HCT116 (cell line): ENCODE measurements at regions not wholly inside any gene's neighbourhood (a gene's known extent, or its start where the extent isn't known, plus 50 kb on each side); places are given as distances from the start of the nearest gene placed in this dataset.

Experiments
- ATAC-seq: fragments of 200-7000 bp; cut with Tn5 transposase; 2 replicates; pipeline ENCODE4 v1.9.1; 2020; ENCODE audit warnings: mild to moderate bottlenecking, moderate library complexity
- BruUV-seq: library from RNA; stranded (reverse); fragments of 400-500 nt; replicated peaks from 2 replicates; lab custom pipeline; 2021; lab: Mats Ljungman, UMichigan
- CTCF ChIA-PET: fragments of 300-600 bp; sonication (Branson Sonifier 250); formaldehyde crosslinking; loops from one replicate; lab custom pipeline; 2021; ENCODE audit warnings: antibody characterized with exemption; lab: Charles Lee
- POLR2A ChIA-PET: fragments of 300-600, 350-600 bp; sonication (Branson Sonifier 250); formaldehyde crosslinking; loops from one replicate; lab custom pipeline; 2021; ENCODE audit warnings: antibody characterized with exemption; lab: Charles Lee
- RAD21 ChIA-PET, 2 experiments: fragments of 300-600 bp; sonication (Branson Sonifier 250); formaldehyde crosslinking; loops; one replicate each; lab custom pipeline; 2023; ENCODE audit warnings: low total read pairs in 2 of 2; ENCODE audit not compliant: uncharacterized antibody in 2 of 2, unreplicated experiment in 2 of 2, low non-redundant PET in 1 of 2; lab: Charles Lee
- DNase-seq: peaks from one replicate; pipeline ENCODE4 v3.0.0-alpha.2; 2010; ENCODE audit warnings: low read depth, low spot score
- H2AFZ ChIP-seq: fragments of 200-600 bp; shearing (Covaris generic), sonication (generic); 2 replicates; pipeline ENCODE4 v1.6.1; 2017; ENCODE audit warnings: low read depth, mixed run types, mixed read lengths, antibody characterized with exemption, low read length; ENCODE audit not compliant: poor library complexity, severe bottlenecking
- H3K27ac ChIP-seq: 2 replicates; pipeline ENCODE4 v1.5.1; 2012; ENCODE audit warnings: low read depth, low read length
- H3K27me3 ChIP-seq: fragments of 200-600 bp; sonication (generic); 2 replicates; pipeline ENCODE4 v1.6.1; 2016; ENCODE audit warnings: mixed run types, low read length, mixed read lengths; ENCODE audit not compliant: insufficient read depth
- H3K36me3 ChIP-seq, 2 experiments: fragments of 200-500 bp in 1 of 2; fragments of 200-600 bp in 1 of 2; sonication (Bioruptor generic) in 1 of 2; sonication (generic) in 1 of 2; 2 replicates each; pipeline versions ENCODE4 v1.5.1 to v1.6.1; 2014 to 2016; ENCODE audit warnings: low read length in 2 of 2, inconsistent platforms in 1 of 2, mixed read lengths in 1 of 2, mixed run types in 1 of 2; ENCODE audit not compliant: insufficient read depth in 2 of 2, control insufficient read depth in 1 of 2
- H3K4me1 ChIP-seq, 2 experiments: fragments of 200-600 bp in 1 of 2; sonication (generic) in 1 of 2; 2 replicates each; pipeline versions ENCODE4 v1.5.1 to v1.6.1; 2012 to 2017; ENCODE audit warnings: low read length in 2 of 2, inconsistent platforms in 1 of 2, mild to moderate bottlenecking in 1 of 2, mixed read lengths in 1 of 2, mixed run types in 1 of 2, moderate library complexity in 1 of 2; ENCODE audit not compliant: insufficient read depth in 2 of 2, control insufficient read depth in 1 of 2
- H3K4me2 ChIP-seq: fragments of 200-600 bp; sonication (generic); 2 replicates; pipeline ENCODE4 v1.6.1; 2017; ENCODE audit warnings: mixed run types, low read length, mixed read lengths
- H3K4me3 ChIP-seq, 2 experiments: fragments of 200-600 bp in 1 of 2; sonication (generic) in 1 of 2; replicated peaks in 1 of 2; 2 replicates each; pipeline ENCODE4 v1.5.1; 2011 to 2016; ENCODE audit warnings: low read length in 2 of 2, control low read depth in 1 of 2, low read depth in 1 of 2, mild to moderate bottlenecking in 1 of 2, mixed read lengths in 1 of 2, mixed run types in 1 of 2
- H3K79me2 ChIP-seq: fragments of 200-600 bp; sonication (generic); 2 replicates; pipeline ENCODE4 v1.6.1; 2017; ENCODE audit warnings: mild to moderate bottlenecking, mixed run types, low read length, moderate library complexity, mixed read lengths; ENCODE audit not compliant: insufficient read depth
- H3K9ac ChIP-seq: fragments of 200-600 bp; sonication (generic); 2 replicates; pipeline ENCODE4 v1.6.1; 2016; ENCODE audit warnings: low read length, mixed read lengths
- H3K9me2 ChIP-seq: fragments of 200-600 bp; sonication (generic), shearing (Covaris generic); 2 replicates; pipeline ENCODE4 v1.6.1; 2017; ENCODE audit warnings: mixed run types, mild to moderate bottlenecking, moderate library complexity; ENCODE audit not compliant: insufficient read depth
- H3K9me3 ChIP-seq, 2 experiments: fragments of 200-500 bp in 1 of 2; fragments of 200-600 bp in 1 of 2; sonication (Bioruptor generic) in 1 of 2; sonication (generic) in 1 of 2; 2 replicates each; pipeline ENCODE4 v1.6.1; 2014 to 2017; ENCODE audit warnings: low read length in 2 of 2, mixed read lengths in 2 of 2, inconsistent platforms in 1 of 2, low read depth in 1 of 2, mild to moderate bottlenecking in 1 of 2, mixed run types in 1 of 2, moderate library complexity in 1 of 2; ENCODE audit not compliant: control insufficient read depth in 1 of 2, insufficient read depth in 1 of 2
- H4K20me1 ChIP-seq: fragments of 200-600 bp; sonication (generic), shearing (Covaris generic); 2 replicates; pipeline ENCODE4 v1.6.1; 2017; ENCODE audit warnings: mixed run types, mild to moderate bottlenecking, moderate library complexity; ENCODE audit not compliant: insufficient read depth
- CBX3 ChIP-seq: IDR thresholded peaks from 2 replicates; pipeline ENCODE4 v1.6.1; 2012; ENCODE audit warnings: low read depth
- CEBPB ChIP-seq: IDR thresholded peaks from 2 replicates; pipeline ENCODE4 v1.6.1; 2012; ENCODE audit warnings: low read depth
- EGR1 ChIP-seq: IDR thresholded peaks from 2 replicates; pipeline ENCODE4 v1.6.1; 2012; ENCODE audit warnings: low read depth
- ELF1 ChIP-seq: IDR thresholded peaks from 2 replicates; pipeline ENCODE4 v1.6.1; 2012; ENCODE audit warnings: low read depth, borderline replicate concordance
- EZH2 ChIP-seq: fragments of 200-600 bp; sonication (generic); IDR thresholded peaks from 2 replicates; pipeline ENCODE4 v1.6.1; 2017; ENCODE audit warnings: antibody characterized with exemption, mixed run types
- EZH2phosphoT487 ChIP-seq: fragments of 200-600 bp; IDR thresholded peaks from 2 replicates; pipeline ENCODE4 v1.6.1; 2018; ENCODE audit warnings: antibody characterized with exemption, borderline replicate concordance
- FOSL1 ChIP-seq: IDR thresholded peaks from 2 replicates; pipeline ENCODE4 v1.6.1; 2012; ENCODE audit warnings: low read depth
- JUND ChIP-seq: IDR thresholded peaks from 2 replicates; pipeline ENCODE4 v1.6.1; 2012
- POLR2A ChIP-seq: IDR thresholded peaks from 2 replicates; pipeline ENCODE4 v1.7.0; 2011; ENCODE audit warnings: borderline replicate concordance; ENCODE audit not compliant: insufficient read depth, insufficient read length; ENCODE audit errors: extremely low read depth
- POLR2AphosphoS5 ChIP-seq: IDR thresholded peaks from 2 replicates; pipeline ENCODE4 v1.6.1; 2011; ENCODE audit warnings: mild to moderate bottlenecking, low read depth, low read length, moderate library complexity
- SIN3A ChIP-seq: IDR thresholded peaks from 2 replicates; pipeline ENCODE4 v1.6.1; 2012; ENCODE audit warnings: low read depth
- SRF ChIP-seq: IDR thresholded peaks from 2 replicates; pipeline ENCODE4 v1.6.1; 2012; ENCODE audit warnings: low read depth
- YY1 ChIP-seq: IDR thresholded peaks from 2 replicates; pipeline ENCODE4 v1.6.1; 2011; ENCODE audit warnings: low read length, low read depth, moderate library complexity, mild to moderate bottlenecking; ENCODE audit not compliant: insufficient replicate concordance; ENCODE audit errors: extremely low read depth
- ZFX ChIP-seq: fragments of 450-650 bp; IDR thresholded peaks from 2 replicates; pipeline ENCODE4 v1.6.1; 2017
- intact Hi-C: fragments of 100-400 bp; cut with micrococcal nuclease; formaldehyde crosslinking; loops from 2 replicates; pipeline ENCODE4 v1.10.0; 2022
- TF ChIP-seq, protein P1 (sequence below): IDR thresholded peaks from 2 replicates; pipeline ENCODE4 v1.6.1; 2012; ENCODE audit warnings: low read depth
- TF ChIP-seq, protein P2 (sequence below): IDR thresholded peaks from 2 replicates; pipeline ENCODE4 v1.6.1; 2012
- TF ChIP-seq, protein P3 (sequence below): IDR thresholded peaks from 2 replicates; pipeline ENCODE4 v1.6.1; 2011; ENCODE audit warnings: mild to moderate bottlenecking, low read length, moderate library complexity; ENCODE audit not compliant: insufficient replicate concordance; ENCODE audit errors: extremely low read depth
- TF ChIP-seq, protein P4 (sequence below), 3 experiments: fragments of 200-600 bp in 1 of 3; sonication (generic) in 1 of 3; IDR thresholded peaks in 2 of 3; conservative IDR thresholded peaks in 1 of 3; 2 replicates each; pipeline ENCODE4 v1.5.1; 2012 to 2017; ENCODE audit warnings: low read depth in 2 of 3, low read length in 2 of 3, antibody characterized with exemption in 1 of 3, borderline replicate concordance in 1 of 3, control low read depth in 1 of 3, mild to moderate bottlenecking in 1 of 3, mixed read lengths in 1 of 3, mixed run types in 1 of 3, moderate library complexity in 1 of 3; ENCODE audit not compliant: insufficient read depth in 1 of 3
- TF ChIP-seq, protein P5 (sequence below): IDR thresholded peaks from 2 replicates; pipeline ENCODE4 v1.6.1; 2012

DNA sequence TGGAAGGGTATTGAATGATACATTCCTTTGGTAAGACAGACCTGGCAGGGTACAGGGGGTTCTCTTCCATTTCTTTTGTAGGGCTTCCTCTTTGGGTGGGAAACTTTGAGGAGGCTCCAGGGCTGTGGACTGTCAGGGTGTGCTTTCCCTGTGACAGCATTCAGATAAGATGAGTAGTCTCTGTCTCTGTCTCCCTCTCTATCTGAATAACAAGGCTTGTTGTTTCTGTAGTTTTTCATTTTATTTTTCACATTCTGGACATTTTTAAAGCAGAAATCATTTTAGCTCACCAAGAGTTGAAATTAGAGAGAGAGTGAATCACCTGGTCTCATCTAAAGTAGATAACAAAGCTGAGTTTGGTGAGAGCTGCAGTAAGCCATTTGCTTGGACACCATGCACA lies 100.8 kb upstream of the TPM1 start:
- no peak for DNase-seq
- H3K4me1 ChIP-seq = peaks cover 0 to 14% of the 10 kb centered on the region in 2 experiments; a peak in 1 of 4 replicates
- POLR2A ChIA-PET = no interaction called here
- TF ChIP-seq, protein P1, sequence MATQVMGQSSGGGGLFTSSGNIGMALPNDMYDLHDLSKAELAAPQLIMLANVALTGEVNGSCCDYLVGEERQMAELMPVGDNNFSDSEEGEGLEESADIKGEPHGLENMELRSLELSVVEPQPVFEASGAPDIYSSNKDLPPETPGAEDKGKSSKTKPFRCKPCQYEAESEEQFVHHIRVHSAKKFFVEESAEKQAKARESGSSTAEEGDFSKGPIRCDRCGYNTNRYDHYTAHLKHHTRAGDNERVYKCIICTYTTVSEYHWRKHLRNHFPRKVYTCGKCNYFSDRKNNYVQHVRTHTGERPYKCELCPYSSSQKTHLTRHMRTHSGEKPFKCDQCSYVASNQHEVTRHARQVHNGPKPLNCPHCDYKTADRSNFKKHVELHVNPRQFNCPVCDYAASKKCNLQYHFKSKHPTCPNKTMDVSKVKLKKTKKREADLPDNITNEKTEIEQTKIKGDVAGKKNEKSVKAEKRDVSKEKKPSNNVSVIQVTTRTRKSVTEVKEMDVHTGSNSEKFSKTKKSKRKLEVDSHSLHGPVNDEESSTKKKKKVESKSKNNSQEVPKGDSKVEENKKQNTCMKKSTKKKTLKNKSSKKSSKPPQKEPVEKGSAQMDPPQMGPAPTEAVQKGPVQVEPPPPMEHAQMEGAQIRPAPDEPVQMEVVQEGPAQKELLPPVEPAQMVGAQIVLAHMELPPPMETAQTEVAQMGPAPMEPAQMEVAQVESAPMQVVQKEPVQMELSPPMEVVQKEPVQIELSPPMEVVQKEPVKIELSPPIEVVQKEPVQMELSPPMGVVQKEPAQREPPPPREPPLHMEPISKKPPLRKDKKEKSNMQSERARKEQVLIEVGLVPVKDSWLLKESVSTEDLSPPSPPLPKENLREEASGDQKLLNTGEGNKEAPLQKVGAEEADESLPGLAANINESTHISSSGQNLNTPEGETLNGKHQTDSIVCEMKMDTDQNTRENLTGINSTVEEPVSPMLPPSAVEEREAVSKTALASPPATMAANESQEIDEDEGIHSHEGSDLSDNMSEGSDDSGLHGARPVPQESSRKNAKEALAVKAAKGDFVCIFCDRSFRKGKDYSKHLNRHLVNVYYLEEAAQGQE = no peak
- TF ChIP-seq, protein P2, sequence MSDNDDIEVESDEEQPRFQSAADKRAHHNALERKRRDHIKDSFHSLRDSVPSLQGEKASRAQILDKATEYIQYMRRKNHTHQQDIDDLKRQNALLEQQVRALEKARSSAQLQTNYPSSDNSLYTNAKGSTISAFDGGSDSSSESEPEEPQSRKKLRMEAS = no peak
- TF ChIP-seq JUND (no peak), EZH2phosphoT487 (no peak), ELF1 (no peak), SRF (no peak), YY1 (no peak), EGR1 (no peak), POLR2AphosphoS5 (no peak), FOSL1 (no peak), ZFX (no peak), CBX3 (no peak), POLR2A (no peak), EZH2 (no peak), CEBPB (no peak), SIN3A (no peak)
- TF ChIP-seq, protein P3, sequence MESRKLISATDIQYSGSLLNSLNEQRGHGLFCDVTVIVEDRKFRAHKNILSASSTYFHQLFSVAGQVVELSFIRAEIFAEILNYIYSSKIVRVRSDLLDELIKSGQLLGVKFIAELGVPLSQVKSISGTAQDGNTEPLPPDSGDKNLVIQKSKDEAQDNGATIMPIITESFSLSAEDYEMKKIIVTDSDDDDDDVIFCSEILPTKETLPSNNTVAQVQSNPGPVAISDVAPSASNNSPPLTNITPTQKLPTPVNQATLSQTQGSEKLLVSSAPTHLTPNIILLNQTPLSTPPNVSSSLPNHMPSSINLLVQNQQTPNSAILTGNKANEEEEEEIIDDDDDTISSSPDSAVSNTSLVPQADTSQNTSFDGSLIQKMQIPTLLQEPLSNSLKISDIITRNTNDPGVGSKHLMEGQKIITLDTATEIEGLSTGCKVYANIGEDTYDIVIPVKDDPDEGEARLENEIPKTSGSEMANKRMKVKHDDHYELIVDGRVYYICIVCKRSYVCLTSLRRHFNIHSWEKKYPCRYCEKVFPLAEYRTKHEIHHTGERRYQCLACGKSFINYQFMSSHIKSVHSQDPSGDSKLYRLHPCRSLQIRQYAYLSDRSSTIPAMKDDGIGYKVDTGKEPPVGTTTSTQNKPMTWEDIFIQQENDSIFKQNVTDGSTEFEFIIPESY = no peak
- TF ChIP-seq, protein P4, sequence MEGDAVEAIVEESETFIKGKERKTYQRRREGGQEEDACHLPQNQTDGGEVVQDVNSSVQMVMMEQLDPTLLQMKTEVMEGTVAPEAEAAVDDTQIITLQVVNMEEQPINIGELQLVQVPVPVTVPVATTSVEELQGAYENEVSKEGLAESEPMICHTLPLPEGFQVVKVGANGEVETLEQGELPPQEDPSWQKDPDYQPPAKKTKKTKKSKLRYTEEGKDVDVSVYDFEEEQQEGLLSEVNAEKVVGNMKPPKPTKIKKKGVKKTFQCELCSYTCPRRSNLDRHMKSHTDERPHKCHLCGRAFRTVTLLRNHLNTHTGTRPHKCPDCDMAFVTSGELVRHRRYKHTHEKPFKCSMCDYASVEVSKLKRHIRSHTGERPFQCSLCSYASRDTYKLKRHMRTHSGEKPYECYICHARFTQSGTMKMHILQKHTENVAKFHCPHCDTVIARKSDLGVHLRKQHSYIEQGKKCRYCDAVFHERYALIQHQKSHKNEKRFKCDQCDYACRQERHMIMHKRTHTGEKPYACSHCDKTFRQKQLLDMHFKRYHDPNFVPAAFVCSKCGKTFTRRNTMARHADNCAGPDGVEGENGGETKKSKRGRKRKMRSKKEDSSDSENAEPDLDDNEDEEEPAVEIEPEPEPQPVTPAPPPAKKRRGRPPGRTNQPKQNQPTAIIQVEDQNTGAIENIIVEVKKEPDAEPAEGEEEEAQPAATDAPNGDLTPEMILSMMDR (IDR thresholded peaks at IDR 0.05 in 2 of 3, conservative IDR thresholded peaks at IDR 0.05 in 1 of 3; ENCODE audit: borderline replicate concordance in 1 of 3, insufficient read depth in 1 of 3, low read depth in 2 of 3, low read length in 2 of 3) = no peak
- TF ChIP-seq, protein P5, sequence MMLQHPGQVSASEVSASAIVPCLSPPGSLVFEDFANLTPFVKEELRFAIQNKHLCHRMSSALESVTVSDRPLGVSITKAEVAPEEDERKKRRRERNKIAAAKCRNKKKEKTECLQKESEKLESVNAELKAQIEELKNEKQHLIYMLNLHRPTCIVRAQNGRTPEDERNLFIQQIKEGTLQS = no peak
- TF ChIP-seq, all 23 proteins: peak for 0
- Histone ChIP-seq H3K4me3 (no peak overlapping the region), H3K4me2 (no peak overlapping the region), H4K20me1 (no peaks in the 10 kb centered on the region), H3K79me2 (no peaks in the 10 kb centered on the region), H3K36me3 (no peaks in the 10 kb centered on the region), H3K27ac (no peak overlapping the region), H3K9ac (no peak overlapping the region), H3K9me3 (no peaks in the 10 kb centered on the region), H3K9me2 (no peaks in the 10 kb centered on the region), H2AFZ (no peak overlapping the region), H3K27me3 (no peaks in the 10 kb centered on the region)
- CTCF ChIA-PET = no interaction called here
- ATAC-seq = no peak
- RAD21 ChIA-PET = no interaction called here
- no TSS peak for BruUV-seq
- intact Hi-C loops = no loop called here
